SHP77 treated with DMSO at 0.1 percent for 48 hours (cell line): ENCODE measurements at regions not wholly inside any gene's neighbourhood (a gene's known extent, or its start where the extent isn't known, plus 50 kb on each side); places are given as distances from the start of the nearest gene placed in this dataset.
"Not testable (repeated sequence)": the region's sequence is repeated elsewhere in the genome, so short reads cannot be mapped to it uniquely, and the experiment has no call there.

ENCODE experiments used
- DNase-seq: peaks from one replicate; lab custom pipeline; 2025; lab: John Stamatoyannopoulos, UW

GRCh38 chr1:147348592-147348991, 106.1 kb downstream of the CHD1L start:
- not testable (repeated sequence) for DNase-seq

DNA sequence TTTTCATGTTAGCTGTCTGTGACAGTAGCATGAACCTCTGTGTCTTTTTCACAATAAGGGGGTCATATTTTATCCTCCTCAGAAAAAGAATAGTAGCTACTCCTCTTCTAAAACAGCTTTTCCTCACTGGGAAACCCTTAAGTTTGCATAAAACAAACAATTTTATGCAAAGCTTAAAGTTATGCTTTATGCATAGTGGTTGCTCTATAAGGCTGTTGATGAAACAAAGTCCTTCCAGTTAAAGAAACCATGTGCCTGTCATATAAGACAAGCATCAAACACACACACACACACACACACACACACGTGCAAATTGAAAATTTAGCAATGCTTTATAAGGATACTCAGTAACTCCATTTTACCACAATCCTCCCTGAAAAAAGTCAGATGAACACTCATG, 107.0 kb downstream of the CHD1L start:
- no peak for DNase-seq

DNA sequence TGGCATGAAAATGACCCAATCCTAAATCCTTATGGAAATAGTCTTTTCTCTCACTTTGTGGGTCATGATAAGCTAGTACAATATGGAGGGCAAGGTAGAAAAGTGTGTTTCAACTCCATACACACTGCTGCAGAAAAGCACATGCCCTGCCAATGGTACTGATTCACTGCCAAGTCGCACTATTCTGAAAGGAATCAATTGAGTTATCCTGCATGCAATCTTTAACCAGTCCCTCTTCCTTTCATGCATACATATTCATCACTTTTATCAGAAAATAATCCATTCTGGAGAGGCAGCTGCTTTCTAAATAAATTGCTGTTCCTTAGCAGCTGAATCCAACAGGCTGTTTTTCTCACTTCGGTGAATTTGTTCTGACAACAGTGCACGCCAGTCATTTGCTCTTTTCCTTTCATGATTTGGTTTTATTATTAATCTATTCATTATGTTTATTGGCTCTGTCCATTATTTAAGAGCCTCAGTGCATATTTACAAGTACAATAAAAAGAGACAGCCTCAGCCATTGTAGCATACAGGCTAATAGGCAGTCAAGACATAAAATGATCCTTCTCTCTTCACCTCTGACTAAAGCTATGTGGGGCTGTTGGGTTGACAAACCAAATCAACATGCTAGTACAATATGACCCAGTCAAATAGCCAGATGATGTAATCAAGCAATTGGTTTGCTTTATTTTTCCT, 108.8 kb downstream of the CHD1L start:
- DNase-seq: no peak

- DNase-seq: no peak
These were observed 135.1 kb downstream of the CHD1L start for GRCh38 chr1:147377263-147378246.

GRCh38 chr1:147379889-147380288, 137.4 kb downstream of the CHD1L start:
- no peak for DNase-seq

DNA sequence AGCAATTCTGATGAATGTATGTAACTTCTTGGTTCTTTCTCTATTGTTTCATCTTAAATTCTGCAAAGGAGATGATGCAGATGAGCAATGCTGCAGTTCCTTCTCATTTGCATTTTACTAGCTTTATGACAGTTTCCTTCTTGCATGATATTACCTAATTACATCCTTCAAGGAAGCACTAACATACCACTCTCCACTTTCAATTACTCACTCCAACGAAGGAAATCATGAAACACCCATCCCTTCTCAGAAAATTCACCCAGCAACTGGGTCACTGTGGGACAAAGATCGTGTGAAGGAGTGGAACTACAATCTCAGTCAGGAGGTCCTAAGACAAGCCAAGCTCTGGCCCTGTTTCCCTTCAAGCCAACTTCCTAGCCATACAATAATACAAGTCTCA, 142.3 kb downstream of the CHD1L start:
- no peak for DNase-seq

DNA sequence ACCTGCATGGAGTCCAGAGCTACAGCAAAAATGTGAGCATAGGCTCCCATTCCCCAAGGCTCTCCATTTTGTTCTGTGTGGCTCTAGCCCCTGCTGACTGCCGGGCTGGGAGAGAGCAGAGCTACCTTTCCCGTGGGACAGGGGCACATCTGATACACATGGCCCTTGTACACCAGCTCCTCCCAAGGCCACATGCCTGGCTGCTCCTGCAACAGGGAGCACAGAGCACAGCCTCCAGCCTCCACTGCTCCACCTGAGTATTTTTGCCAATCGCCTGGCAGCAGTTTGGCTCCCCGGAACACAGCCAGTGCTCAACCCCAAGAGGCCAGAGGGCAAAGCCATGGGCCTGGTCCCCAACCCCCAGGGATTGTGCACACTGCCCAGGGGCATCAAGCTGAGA, 146.5 kb downstream of the CHD1L start:
- DNase-seq: no peak

DNA sequence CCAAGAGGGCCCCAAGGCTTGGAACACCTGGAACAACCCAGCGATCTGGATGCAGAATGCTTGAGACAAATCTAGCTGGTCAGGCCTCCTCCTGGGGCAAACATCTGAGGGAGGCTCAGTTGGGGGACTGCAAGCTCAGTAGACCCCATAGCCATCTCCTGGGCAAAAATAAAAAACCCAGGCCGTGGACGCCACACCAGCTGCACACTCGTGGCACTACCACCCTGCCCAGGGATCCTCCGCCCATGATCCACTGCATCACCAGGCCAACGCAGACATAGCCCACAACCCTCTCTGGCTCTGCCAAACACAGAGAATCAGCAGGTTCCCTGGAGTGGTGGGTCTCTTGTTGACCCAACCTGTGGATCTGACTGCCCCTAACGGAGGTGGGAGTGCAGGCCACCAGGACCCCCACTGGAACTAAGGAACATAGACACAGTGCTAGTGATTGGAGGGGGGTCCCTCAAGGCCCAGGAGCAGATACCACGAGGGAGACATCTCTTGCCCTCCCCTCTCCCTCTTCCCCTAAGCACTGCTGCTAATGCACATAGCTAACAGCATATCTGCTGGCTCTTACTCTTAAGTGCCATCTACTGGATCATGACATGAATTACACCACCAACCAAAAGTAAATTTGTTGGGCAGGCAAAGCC, 147.2 kb downstream of the CHD1L start:
- peak; percentile 54 for DNase-seq

- DNase-seq: no peak
These were observed 147.7 kb downstream of the CHD1L start for GRCh38 chr1:147390185-147390542.

GRCh38 chr1:147391114-147391513, 148.6 kb downstream of the CHD1L start:
- DNase-seq: no peak

GRCh38 chr1:147402326-147403045, 138.8 kb upstream of the BCL9 start:
- peak; percentile 42 for DNase-seq

GRCh38 chr1:147404344-147404743, 137.0 kb upstream of the BCL9 start:
- DNase-seq: not testable (repeated sequence)

DNA sequence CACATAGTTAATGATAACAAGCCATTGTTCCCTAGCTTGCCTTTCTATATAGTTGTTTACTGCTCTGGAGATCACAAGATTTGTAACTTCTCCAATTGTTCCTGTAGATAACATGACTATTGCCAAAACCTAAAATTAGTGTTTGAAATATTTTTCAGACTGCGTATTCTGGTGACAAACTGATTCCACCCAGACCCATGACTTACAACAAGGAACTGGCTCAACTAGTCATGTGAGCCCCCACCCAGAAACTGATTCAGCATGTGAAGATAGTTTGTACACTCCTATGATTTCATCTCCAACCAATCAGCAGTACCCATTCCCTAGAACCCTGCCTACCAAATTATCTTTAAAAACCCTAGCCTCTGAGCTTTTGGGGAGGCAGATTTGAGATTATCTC, 131.4 kb upstream of the BCL9 start:
- DNase-seq: no peak

GRCh38 chr1:147413110-147413605, 128.1 kb upstream of the BCL9 start:
- DNase-seq: no peak

- no peak for DNase-seq
These were observed 126.7 kb upstream of the BCL9 start for GRCh38 chr1:147414505-147415163.

- DNase-seq: no peak
These were observed 124.3 kb upstream of the BCL9 start for GRCh38 chr1:147417024-147417423.

- DNase-seq: peak; percentile 10
These were observed 118.0 kb upstream of the BCL9 start for GRCh38 chr1:147423100-147423827.

- no peak for DNase-seq
These were observed 106.4 kb upstream of the BCL9 start for GRCh38 chr1:147434921-147435320.

DNA sequence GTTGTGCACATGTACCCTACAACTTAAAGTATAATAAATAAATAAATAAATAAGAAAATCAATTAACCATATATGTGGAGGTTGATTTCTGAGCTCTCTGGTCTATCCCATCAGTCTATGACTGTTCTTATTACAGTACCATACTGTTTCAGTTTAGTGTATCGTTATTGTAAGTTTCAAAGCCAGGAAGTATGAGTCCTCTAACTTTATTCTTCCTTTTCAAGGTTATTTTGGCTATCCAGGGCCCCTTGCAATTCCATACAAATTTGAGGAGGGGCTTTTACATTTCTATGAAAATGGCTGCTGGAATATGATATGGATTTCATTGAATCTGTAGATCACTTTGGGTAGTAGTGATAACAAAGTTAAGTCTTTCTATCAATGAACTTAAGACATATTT, 96.9 kb upstream of the BCL9 start:
- no peak for DNase-seq

DNA sequence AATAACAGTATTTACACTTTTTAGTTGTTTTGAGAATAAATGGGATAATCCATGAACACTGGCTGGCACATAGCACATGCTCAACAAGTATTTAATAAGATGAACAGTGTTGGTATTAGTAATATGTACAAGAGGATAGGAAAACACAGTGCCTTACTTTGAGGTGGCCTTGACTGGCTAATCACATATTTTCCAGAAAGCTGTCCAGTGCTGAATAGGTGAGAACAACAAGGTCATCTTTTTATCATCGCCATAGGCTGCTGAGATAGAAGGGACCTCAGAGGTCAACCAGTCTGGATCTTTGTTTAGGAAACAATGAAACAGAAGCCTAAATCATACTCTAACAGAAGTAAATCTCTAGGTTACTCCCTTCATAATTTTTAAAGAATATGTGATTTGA, 89.7 kb upstream of the BCL9 start:
- DNase-seq: no peak

GRCh38 chr1:147452809-147453208, 88.5 kb upstream of the BCL9 start:
- no peak for DNase-seq
